Kidney (tissue), 13 donors: ENCODE measurements at regions not wholly inside any gene's neighbourhood (a gene's known extent, or its start where the extent isn't known, plus 50 kb on each side); places are given as distances from the start of the nearest gene placed in this dataset.

Experiments used
- DNase-seq, 5 donors: peaks; one replicate each; pipeline ENCODE4 v3.0.0-alpha.2; 2013 to 2020
- FAIRE-seq: peaks from 2 replicates; lab custom pipeline; 2012; peaks lifted over from hg19 to GRCh38; lab: Jason Lieb, UNC
- H3K27ac ChIP-seq, 2 donors: one replicate each; pipeline ENCODE4 v1.7.0; 2013; ENCODE audit warnings: low read depth in 2 of 2, low read length in 2 of 2, inconsistent platforms in 1 of 2
- H3K27me3 ChIP-seq: one replicate; pipeline ENCODE4 v1.7.1; 2013; ENCODE audit warnings: low read length, inconsistent platforms; ENCODE audit not compliant: control insufficient read depth, insufficient read depth
- H3K36me3 ChIP-seq, 3 donors: one replicate each; pipeline versions ENCODE4 v1.7.0 to v1.7.1; 2013; ENCODE audit warnings: low read length in 3 of 3, control low read depth in 1 of 3, inconsistent platforms in 1 of 3; ENCODE audit not compliant: insufficient read depth in 3 of 3, control insufficient read depth in 2 of 3
- H3K4me1 ChIP-seq, 3 donors: one replicate each; pipeline versions ENCODE4 v1.7.0 to v1.7.1; 2013; ENCODE audit warnings: low read length in 3 of 3, inconsistent platforms in 1 of 3, low read depth in 1 of 3; ENCODE audit not compliant: control insufficient read depth in 2 of 3, insufficient read depth in 2 of 3
- H3K4me3 ChIP-seq, 3 donors: one replicate each; pipeline versions ENCODE4 v1.7.0 to v1.8.1; 2013; ENCODE audit warnings: low read length in 3 of 3, control low read depth in 1 of 3, inconsistent platforms in 1 of 3
- H3K9ac ChIP-seq, 3 donors: one replicate each; pipeline versions ENCODE4 v1.7.0 to v1.7.1; 2013; ENCODE audit warnings: low read length in 3 of 3, control low read depth in 1 of 3, inconsistent platforms in 1 of 3
- H3K9me3 ChIP-seq, 3 donors: one replicate each; pipeline versions ENCODE4 v1.7.0 to v1.7.1; 2013; ENCODE audit warnings: low read length in 3 of 3, control low read depth in 1 of 3, inconsistent platforms in 1 of 3; ENCODE audit not compliant: control insufficient read depth in 2 of 3, insufficient read depth in 1 of 3
- CTCF ChIP-seq: IDR thresholded peaks from 3 replicates; pipeline ENCODE4 v1.5.1; 2012; ENCODE audit warnings: mild to moderate bottlenecking, moderate library complexity, borderline replicate concordance; ENCODE audit not compliant: insufficient read depth; ENCODE audit errors: extremely low read depth
- intact Hi-C: fragments of 100-400 bp; cut with DNase I; formaldehyde crosslinking; loops from one replicate; pipeline ENCODE4 v1.11.1; 2022
- donor health status: control.
- donor health status: control.
- donor health status: control.
- donor health status: control.
- donor health status: control.
- donor health status: DM: yes; HTN: yes; CAD: no.
- donor health status: Normal renal cell carcinoma (clear cell type).

- H3K9me3 ChIP-seq: no peaks in the 10 kb centered on the region
- intact Hi-C loops: no loop called here
- TF ChIP-seq CTCF: no peak
- no peak overlapping the region for H3K9ac ChIP-seq
- no peak overlapping the region for H3K27ac ChIP-seq
- FAIRE-seq: no peak
- no peak overlapping the region for H3K4me3 ChIP-seq
- no peaks in the 10 kb centered on the region for H3K36me3 ChIP-seq
- no peaks in the 10 kb centered on the region for H3K27me3 ChIP-seq
- no peaks in the 10 kb centered on the region for H3K4me1 ChIP-seq
- DNase-seq: no peak
Observed at GRCh38 chr21:25490742-25491141, 116.5 kb downstream of the MRPL39 start.

GRCh38 chr21:25489673-25490072 is 117.6 kb downstream of the MRPL39 start:
- no peaks in the 10 kb centered on the region for H3K4me1 ChIP-seq
- intact Hi-C loops: no loop called here
- no peak for FAIRE-seq
- no peaks in the 10 kb centered on the region for H3K27me3 ChIP-seq
- no peak overlapping the region for H3K4me3 ChIP-seq
- no peak for DNase-seq
- no peak for TF ChIP-seq CTCF
- no peaks in the 10 kb centered on the region for H3K9me3 ChIP-seq
- H3K36me3 ChIP-seq: no peaks in the 10 kb centered on the region
- H3K9ac ChIP-seq: no peak overlapping the region
- no peak overlapping the region for H3K27ac ChIP-seq

GRCh38 chr21:25487046-25487594 is 120.2 kb downstream of the MRPL39 start:
- H3K27me3 ChIP-seq: no peaks in the 10 kb centered on the region
- no peak for DNase-seq

More at GRCh38 chr21:25487046-25487594, 120.2 kb downstream of the MRPL39 start:
- Histone ChIP-seq H3K4me3 (no peak overlapping the region), H3K9ac (no peak overlapping the region), H3K9me3 (peaks cover 0 to 4% (median 0%) of the 10 kb centered on the region in 3 donors), H3K4me1 (no peaks in the 10 kb centered on the region), H3K27ac (no peak overlapping the region), H3K36me3 (no peaks in the 10 kb centered on the region)
- no peak for TF ChIP-seq CTCF
- intact Hi-C loops: no loop called here
- FAIRE-seq: no peak
